ENCODE measurements at regions not wholly inside any gene's neighbourhood (a gene's known extent, or its start where the extent isn't known, plus 50 kb on each side); places are given as distances from the start of the nearest gene placed in this dataset.

DNA sequence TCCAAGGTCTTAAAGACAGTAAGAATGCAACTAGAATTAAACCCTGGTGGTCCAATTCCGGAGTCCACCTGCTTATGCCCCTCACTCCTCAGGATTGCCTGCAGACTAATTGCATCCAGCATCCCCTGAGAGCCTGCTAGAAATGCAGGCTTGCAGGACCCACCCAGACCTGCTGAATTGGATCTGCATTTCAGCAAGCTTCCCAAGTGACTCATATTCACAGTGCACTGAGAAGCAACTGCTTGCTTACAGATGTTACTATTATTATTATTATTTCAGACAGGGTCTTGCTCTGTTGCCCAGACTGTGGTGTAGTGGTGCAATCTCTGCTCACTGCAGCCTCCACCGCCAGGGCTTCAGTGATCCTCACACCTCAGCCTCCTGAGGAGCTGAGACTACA lies 83.5 kb upstream of the VGLL4 start:
- TF ChIP-seq, protein P1, sequence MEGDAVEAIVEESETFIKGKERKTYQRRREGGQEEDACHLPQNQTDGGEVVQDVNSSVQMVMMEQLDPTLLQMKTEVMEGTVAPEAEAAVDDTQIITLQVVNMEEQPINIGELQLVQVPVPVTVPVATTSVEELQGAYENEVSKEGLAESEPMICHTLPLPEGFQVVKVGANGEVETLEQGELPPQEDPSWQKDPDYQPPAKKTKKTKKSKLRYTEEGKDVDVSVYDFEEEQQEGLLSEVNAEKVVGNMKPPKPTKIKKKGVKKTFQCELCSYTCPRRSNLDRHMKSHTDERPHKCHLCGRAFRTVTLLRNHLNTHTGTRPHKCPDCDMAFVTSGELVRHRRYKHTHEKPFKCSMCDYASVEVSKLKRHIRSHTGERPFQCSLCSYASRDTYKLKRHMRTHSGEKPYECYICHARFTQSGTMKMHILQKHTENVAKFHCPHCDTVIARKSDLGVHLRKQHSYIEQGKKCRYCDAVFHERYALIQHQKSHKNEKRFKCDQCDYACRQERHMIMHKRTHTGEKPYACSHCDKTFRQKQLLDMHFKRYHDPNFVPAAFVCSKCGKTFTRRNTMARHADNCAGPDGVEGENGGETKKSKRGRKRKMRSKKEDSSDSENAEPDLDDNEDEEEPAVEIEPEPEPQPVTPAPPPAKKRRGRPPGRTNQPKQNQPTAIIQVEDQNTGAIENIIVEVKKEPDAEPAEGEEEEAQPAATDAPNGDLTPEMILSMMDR (IDR thresholded peaks at IDR 0.05; ENCODE audit: insufficient read depth, low read length, poor library complexity, severe bottlenecking): no peak
- TF ChIP-seq EZH2phosphoT487 (conservative IDR thresholded peaks at IDR 0.05; ENCODE audit: low read length): no peak

All from SU-DHL-6 (cell line).